Mammary epithelial cell (primary cell): ENCODE measurements at regions not wholly inside any gene's neighbourhood (a gene's known extent, or its start where the extent isn't known, plus 50 kb on each side); places are given as distances from the start of the nearest gene placed in this dataset.

Experiments used
- EZH2 ChIP-seq: IDR thresholded peaks from 2 replicates; pipeline ENCODE4 v1.6.1; 2012; ENCODE audit warnings: low read length, inconsistent platforms, borderline replicate concordance
- TF ChIP-seq, protein P1 (sequence below), 2 donors: IDR thresholded peaks in 1 of 2; conservative IDR thresholded peaks in 1 of 2; 2 replicates each; pipeline ENCODE4 v1.5.1; 2011 to 2012; ENCODE audit warnings: inconsistent platforms in 2 of 2, low read length in 2 of 2, mild to moderate bottlenecking in 2 of 2, control low read depth in 1 of 2, low read depth in 1 of 2; ENCODE audit not compliant: insufficient read depth in 1 of 2; ENCODE audit errors: extremely low read depth in 1 of 2

DNA sequence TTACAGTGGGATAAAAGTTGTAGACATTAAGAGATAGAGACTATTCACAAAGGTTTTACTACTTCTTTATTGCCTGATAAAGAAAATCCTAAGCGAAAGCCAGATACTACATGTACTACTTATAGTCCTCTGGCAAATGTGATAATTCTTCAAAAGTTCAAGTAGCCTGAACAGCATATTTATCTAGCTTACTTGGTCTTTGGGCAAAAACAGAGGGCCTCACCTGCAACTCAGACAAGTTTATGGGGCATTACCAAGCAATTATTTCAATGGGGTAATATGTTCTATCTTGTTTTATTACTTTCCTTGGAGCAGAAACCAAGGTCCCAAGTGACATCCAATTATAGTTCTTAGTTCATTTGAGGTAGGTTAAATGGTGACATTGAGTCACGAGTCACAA, 390.1 kb upstream of the ARHGEF26 start:
- TF ChIP-seq, protein P1, sequence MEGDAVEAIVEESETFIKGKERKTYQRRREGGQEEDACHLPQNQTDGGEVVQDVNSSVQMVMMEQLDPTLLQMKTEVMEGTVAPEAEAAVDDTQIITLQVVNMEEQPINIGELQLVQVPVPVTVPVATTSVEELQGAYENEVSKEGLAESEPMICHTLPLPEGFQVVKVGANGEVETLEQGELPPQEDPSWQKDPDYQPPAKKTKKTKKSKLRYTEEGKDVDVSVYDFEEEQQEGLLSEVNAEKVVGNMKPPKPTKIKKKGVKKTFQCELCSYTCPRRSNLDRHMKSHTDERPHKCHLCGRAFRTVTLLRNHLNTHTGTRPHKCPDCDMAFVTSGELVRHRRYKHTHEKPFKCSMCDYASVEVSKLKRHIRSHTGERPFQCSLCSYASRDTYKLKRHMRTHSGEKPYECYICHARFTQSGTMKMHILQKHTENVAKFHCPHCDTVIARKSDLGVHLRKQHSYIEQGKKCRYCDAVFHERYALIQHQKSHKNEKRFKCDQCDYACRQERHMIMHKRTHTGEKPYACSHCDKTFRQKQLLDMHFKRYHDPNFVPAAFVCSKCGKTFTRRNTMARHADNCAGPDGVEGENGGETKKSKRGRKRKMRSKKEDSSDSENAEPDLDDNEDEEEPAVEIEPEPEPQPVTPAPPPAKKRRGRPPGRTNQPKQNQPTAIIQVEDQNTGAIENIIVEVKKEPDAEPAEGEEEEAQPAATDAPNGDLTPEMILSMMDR (conservative IDR thresholded peaks at IDR 0.05 in 1 of 2, IDR thresholded peaks at IDR 0.05 in 1 of 2; ENCODE audit: extremely low read depth in 1 of 2, insufficient read depth in 1 of 2, low read depth in 1 of 2, low read length in 2 of 2), result no peak
- TF ChIP-seq EZH2, result no peak
